ENCODE measurements at regions not wholly inside any gene's neighbourhood (a gene's known extent, or its start where the extent isn't known, plus 50 kb on each side); places are given as distances from the start of the nearest gene placed in this dataset.
"Not testable (repeated sequence)": the region's sequence is repeated elsewhere in the genome, so short reads cannot be mapped to it uniquely, and the experiment has no call there.

DNA sequence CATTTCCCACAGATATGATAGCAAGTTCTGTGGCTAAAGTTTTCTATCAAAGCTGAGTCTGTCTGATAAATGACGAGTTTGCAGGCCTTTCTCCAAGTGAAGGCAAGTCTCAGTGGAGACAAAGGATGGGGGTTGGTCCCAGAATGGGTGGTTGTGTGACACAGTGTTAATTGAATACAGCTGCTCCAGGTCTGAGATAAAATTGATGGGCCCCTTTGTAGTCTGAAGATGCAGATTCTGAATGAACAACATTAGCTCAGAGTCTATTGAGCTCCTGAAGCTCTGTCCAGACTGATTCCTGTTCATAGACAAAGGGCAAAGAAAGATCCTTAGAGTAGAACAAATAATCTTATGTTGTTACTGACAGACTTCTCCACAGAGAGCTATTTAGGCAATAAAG, 296.9 kb upstream of the CYRIA start:
- DNase-seq (ENCODE audit: low spot score), result no peak

DNA sequence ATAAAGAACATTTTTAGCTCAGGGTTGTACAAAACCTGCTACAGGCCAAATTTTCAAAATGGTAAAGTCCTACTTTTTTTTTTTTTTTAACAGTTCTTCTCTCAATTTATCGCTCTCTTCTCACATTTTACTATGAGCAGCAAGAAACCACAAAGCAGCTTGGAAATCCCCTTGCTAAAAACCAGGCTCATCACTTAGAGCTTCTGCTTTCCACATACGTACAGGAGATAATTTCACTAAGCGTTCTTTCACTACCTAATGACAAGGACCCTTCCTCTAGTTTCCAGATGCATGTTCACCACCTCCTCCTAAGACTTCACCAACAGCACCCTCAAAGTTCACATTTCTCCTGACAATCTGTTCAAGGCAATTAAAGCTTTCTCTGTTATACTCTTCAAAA, 294.9 kb upstream of the CYRIA start:
- DNase-seq (ENCODE audit: low spot score), result no peak

DNA sequence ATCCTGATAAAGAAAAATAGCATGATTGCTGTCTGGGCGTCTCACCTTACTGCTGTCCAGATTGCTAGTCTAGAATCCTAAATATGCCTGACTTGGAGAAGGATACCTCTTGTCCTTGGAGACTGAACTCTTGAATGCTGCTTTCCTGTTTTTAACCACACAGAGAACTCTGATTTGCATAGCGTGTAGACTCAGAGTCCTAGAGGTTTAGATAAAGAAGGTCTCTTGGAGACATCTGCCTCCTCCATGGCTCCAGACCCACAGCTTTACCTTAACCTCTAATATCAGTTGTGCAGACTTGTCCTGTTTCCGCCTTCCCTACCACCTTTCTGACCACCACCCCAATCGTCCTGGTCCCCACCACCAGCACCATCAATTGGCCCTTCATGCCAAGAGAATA, 292.6 kb upstream of the CYRIA start:
- no peak for DNase-seq (ENCODE audit: low spot score)

DNA sequence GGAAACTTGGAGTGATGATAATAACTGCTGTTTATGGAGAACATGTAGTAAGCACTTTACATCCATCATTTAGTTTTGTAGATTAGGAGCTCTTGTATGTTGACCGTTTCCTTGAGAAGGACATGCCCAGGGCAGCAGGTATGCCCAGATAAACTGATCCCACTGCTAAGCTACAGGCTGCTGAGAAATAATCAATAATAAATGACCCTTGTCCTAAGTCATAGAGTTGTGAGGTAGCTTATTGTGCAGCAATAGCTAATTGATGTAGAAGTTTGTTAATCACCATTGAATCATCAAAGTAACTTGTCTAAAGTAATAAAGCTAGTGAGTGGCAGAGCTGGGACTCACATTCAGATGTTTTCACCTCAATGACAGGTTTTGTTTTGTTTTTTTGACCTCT, 287.2 kb upstream of the CYRIA start:
- DNase-seq (ENCODE audit: low spot score), result no peak

DNA sequence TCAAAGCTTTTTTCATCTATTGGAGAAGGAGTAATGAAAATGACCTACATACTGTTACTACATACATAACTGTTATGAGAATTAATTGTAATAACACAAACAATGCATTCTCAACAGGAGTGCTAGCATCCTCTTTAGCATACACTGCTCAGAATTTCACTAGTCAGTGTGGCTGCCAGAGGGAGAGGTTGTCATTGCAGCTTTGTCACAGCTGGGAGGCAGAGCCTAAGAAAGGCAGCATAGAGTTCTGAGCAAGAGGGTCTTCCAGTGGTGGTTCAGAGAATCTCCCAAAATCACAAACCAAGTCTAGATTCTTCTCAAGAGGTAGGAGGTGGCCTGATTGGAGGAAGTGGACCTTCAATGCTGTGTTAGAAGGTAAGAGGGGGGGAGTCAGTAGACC, 286.7 kb upstream of the CYRIA start:
- no peak for DNase-seq (ENCODE audit: low spot score)

DNA sequence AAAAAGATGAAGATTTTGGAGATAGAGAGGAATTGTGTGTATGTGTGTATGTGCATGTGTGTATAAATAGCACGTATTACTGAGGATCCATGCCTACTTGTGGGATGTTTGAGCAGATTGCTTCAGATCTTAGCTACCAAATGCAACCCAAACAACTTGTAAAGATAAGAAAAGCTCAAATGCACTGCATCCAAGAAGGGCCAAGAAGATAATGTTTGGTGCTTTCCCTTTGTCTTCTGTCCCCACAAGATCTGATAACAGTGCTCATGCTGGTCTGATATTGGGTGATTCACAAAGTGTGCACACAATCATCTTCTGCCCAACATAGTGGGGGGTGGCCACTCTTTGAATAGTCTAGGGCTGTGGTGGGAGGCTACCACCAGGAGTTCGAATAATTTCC, 284.8 kb upstream of the CYRIA start:
- DNase-seq (ENCODE audit: low spot score), result no peak

DNA sequence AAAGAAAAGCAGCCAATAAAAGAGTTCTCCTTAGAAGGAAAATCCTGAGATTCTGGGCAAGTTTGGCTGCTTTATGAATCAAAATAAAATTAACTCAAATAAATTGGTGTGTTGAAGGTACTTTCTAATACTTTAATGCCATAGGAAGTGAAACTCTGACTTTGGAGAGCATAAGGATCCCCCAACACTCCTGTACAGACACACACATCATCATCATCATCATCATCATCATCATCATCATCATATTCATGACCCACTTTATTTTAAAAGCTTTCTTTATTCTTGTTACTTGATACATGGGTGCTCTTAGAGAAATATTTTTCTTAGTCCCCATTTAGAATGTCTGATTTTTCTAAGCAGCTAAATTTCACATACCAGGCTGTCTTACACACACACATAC, 283.1 kb upstream of the CYRIA start:
- DNase-seq (ENCODE audit: low spot score), result no peak

DNA sequence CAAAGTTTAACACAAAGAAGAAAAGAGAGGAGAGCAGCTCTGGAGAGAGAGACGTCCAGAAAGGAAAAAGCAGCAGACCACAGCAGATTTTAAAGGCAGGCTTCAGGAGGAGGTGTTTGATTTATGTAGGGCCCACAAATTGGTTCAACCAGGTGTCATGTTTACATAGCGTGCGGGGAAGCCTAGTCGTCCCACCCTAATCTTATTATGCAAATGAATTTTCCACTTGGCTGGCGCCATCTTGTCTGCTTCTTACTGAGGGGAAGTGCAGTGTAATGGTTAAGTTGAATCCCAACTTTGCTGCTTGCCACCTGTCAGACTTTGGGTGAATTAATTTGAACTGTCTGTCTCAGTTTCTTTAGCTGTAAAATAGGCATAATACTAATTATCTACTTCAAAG, 282.4 kb upstream of the CYRIA start:
- DNase-seq (ENCODE audit: low spot score), result no peak

DNA sequence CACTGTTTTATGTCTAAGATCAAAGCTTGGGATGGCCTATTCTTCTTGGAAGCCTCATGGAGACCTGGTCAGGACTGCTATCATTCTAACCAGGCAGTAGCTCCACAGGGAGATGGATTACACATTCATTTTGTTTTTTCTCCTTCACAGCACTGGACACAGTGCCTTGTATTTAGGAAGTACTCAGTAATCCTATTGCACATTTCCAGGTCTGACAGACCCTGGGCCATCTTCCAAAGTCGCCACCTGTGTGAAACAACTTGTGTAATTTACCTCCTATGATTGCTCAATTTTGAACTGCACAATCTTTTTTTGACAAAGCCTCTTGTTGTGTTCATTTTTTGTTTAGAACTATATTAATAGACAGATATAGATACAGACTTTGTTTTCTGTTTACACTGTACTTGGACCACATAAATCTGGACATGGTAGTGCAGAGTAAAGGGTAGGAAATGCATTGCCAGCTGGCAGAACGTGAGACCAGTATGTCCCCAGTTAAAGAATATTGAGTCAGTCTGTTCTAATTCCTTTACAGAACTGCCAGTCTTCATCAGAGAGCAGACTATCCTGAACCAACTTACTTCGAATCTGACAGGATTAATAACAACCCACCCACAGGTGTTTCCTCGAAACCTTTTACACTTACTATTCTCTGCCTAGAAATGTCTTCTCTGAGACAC, 277.8 kb upstream of the CYRIA start:
- DNase-seq (ENCODE audit: low spot score), result no peak

DNA sequence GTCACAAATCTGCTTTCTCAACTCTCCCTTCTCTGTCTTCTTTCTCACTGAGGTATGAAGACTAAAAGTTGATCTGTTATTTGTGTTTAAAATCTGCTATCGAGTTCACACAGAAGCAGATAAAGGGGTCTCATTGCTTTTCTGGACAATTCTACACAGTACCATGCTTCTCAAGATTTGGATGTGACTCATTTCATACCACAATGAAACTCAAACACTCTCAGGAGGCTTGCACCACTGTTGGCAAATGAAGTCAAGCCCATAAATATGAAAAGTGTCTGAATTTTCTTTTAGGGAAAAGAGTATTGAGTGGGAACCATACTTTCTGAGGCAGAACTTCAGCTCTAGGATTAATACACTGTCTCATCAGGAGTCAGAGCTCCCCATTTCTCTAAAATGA, 274.6 kb upstream of the CYRIA start:
- no peak for DNase-seq (ENCODE audit: low spot score)

DNA sequence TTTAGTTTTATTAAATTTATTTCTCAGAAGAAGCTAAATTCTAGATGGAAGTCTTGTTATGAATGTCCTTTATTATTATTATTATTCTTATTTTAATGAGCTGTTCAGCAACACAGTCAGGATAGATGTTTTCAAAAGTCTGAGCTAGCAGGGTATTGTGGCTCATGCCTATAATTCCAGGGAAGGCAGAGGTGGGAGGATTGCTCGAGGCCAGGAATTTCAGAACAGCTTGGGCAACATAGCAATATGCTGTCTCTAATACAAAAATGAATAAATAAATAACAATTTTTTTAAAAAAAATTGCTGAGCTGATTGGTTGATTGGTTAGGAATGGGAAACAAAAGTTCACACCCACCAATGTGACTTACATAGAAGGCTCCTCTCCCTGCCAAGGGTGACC, 274.1 kb upstream of the CYRIA start:
- no peak for DNase-seq (ENCODE audit: low spot score)

DNA sequence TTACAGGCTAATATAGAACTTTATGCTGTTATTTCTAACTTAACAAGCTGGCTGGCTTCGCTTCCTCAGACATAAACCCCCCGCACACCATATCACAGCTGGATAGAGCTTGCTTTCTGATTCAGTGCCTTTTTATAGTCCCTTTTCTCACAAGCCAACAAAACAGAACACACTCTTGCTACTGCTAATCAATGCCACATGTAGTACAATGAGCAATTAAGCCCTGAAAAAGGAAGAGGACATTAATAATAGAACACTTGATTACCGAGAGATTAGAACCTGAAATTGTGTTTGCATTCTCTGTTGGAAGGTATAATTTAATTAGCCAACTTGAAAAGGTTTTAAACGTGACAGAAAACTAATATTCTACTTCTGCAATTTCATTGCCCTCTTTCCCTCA, 267.7 kb upstream of the CYRIA start:
- DNase-seq (ENCODE audit: low spot score), result no peak

DNA sequence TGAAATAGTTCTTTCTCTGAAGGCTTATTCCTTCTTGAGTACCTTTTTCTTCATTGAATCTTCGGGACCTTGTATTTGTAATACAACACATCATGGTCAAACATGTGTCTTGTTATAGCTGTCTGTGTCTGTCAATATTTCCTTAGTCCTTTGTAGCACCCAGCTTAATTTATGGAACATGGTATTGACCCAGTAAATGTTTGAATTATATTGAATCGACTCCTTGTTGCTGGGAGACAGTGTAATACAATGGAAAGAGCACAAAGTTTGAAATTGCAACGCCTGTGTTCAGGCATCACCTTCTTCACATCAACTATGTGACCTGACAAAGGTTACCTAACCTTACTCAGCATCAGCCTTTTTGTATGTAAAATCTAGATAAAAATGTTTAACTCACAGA, 267.2 kb upstream of the CYRIA start:
- DNase-seq (ENCODE audit: low spot score), result no peak

DNA sequence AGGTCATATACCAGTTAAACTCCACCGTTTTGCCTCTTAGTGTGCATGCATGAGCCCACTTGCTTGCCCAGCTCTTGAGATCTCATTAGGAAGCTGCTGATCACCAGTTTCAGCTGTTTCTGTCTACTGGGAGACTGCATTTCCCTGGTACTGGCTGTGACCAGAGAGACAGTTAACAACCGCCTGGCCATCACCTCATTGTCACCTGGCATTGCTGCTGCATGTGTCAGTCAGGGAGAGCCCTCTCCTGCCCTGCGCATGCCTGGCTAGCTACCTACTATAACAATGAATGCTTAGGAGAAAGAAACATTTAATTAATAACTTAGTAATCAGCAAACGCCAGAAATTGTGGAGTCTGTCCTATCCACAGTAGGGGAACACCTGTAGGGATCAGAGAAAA, 265.8 kb upstream of the CYRIA start:
- DNase-seq (ENCODE audit: low spot score), result no peak

DNA sequence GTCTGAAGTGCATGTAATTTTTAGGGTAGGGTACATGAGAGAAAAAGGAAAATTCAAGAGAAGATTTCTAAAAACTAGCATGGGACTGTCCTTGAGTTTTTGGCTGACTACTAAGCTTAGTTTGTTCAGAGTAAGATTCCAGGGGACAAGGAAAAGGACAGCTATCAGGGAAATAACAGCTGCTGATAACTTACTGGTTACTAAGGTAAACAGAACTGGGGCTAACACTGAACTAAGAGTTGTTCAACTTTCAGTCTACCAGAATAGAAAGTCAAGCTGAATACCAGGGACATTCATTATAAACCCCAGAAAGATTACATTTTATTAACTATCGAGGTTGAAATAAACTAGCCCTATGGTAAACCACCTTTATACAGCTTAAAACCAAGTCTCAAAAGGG, 261.8 kb upstream of the CYRIA start:
- no peak for DNase-seq (ENCODE audit: low spot score)

DNA sequence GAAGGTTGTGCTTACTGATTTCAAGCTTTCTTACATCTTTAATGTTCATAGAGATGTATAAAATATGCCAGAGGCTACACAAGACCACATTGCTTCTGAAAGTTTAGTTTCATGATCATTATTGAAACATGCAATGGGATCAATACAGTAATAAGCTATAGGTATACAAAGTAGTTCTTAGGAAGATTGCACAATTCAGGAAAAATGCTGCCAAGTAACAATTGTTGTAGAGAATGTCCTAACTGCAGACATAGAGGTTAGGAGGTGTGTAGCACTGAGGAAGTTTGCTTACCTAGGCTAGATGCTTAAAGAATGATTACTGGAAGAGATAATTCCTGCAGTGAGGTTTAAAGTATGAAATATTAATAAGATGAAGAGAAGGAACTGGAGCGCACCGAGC, 259.5 kb upstream of the CYRIA start:
- DNase-seq (ENCODE audit: low spot score), result no peak

DNA sequence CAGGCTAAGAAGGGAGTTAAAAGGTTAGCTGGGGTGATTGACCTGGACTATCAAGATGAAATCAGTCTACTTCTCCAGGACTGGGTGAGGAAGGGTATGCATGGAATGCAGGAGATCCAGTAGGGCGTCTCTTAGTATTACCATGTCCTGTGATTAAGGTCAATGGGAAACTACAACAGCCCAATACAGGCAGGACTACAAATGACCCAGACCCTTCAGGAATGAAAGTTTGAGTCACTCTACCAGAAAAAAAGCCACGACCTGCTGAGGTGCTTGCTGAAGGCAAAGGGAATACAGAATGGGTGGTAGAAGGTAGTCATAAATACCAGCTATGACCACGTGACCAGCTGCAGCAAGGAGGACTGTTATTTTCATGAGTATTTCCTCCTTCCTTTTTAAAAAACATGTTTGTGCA, 249.7 kb upstream of the CYRIA start:
- not testable (repeated sequence) for DNase-seq (ENCODE audit: low spot score)

DNA sequence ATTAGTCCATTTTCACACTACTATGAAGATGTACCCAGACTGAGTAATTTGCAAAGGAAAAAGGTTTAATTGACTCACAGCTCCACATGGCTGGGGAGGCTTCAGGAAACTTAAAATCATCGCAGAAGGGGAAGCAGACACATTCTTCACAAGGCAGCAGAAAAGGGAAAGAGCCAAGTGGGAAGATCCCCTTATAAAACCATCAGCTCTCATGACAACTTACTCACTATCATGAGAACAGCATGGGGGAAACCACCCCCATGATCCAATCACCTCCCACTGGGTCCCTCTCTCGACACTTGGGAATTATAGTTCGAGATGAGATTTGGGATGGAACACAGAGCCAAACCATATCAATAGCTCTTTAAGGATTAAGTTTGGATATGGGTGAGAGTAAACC, 246.1 kb upstream of the CYRIA start:
- no peak for DNase-seq (ENCODE audit: low spot score)

DNA sequence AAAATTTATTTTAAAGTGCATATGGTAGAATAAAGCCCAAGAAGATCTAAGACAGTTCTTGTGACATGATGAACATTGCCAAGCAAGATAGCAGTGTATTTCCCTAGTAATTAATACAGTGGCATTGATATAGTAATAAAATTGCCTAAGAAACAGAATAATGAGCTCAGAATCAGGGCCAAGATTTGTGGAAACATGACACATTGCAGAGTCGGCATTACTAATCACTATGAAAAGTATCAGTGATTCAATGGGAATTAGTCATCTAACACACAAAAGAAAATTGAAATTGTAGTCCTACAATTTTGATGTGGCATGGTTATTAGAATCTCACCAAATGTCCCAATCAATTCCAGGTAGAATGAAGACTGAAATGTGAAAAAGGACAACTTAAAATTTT, 243.0 kb upstream of the CYRIA start:
- DNase-seq (ENCODE audit: low spot score), result no peak

DNA sequence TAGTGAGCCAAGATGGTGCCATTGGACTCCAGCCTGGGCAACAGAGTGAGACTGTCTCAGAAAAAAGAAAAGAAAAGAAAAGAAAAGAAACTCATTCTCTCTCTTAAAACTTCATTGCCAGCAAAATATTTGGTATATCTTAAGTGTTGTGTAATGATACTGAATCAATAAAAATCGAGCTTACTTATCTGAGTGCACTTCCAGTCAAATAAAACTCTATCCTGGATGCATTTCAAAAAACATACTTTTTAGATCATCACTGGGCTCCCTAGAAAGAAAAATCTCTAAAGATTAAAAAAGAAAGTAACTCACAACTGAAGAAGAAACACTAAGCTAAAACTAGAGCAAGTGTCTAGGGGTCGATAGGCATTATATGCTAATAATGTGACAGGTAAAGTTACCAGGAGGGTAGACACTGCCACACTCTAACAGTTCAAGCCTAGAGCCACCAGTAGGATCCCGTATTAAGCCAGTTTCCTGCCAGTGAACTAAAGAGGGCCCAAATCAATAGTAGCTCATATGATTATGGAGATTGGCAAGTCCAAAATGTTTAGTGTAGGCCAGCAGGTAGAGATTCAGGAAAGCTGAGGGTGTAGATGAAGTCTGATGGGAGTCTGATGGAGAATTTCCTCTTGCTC, 242.1 kb upstream of the CYRIA start:
- no peak for DNase-seq (ENCODE audit: low spot score)

DNA sequence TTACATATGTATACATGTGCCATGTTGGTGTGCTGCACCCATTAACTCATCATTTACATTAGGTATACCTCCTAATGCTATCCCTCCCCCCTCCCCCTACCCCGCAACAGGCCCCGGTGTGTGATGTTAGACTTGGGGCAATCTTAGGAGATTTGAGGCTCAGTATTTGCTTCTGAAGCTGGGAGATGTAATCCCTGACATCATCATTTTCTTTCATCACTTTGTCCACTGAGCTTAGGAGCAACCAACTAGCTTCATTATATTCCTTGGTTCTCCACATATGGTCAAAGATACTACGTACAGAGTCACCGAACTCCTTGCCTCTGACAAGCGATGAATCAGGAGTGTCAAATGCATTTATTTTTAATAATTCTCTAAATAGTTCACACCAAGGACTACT, 239.7 kb upstream of the CYRIA start:
- DNase-seq (ENCODE audit: low spot score), result not testable (repeated sequence)

DNA sequence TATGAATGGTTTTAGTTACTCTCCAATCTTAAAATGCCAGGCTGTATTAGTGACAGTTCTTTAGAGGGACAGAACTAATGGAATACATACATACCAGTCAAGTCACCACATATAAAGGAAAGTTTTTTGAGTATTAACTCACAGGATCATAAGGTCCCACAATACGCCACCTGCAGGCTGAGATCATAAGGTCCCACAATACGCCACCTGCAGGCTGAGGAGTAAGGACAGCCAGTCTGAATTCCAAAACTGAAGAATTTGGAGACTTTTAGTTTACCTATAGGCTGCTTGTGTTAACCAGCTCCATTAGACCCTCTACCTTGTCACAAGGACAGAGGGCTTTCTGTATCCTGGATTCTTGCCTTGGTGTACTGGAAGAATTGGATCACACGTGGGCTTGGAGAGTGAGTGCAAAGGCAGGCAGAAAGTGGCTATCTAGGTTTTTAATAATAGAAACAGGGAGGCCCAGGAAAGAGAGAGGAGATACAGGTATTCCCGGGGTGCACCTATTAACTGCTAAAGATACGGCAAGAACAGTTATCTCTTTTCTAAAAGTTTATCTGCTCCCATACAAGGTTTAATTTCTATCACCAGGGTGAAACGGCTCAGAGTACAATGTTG, 234.9 kb upstream of the CYRIA start:
- DNase-seq (ENCODE audit: low spot score), result no peak

DNA sequence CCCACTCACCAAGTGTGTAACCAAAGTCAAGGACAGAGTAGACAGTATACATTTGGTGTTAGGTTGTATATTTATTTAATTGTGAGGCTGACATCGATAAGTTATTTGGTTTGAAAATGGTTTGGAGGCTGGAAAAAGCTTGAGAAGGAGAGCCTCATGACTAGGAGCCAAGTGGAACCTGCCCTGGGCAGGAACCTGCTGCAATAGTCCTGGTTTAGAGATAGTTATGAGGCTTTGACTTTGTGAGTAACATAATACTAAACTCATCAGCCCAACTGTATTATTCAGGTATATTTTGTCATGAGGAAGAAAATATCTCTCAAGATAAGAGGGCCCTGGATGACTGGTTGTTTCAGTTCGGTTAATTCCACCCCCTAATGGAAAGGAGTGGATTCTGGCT, 234.3 kb upstream of the CYRIA start:
- DNase-seq (ENCODE audit: low spot score), result no peak

DNA sequence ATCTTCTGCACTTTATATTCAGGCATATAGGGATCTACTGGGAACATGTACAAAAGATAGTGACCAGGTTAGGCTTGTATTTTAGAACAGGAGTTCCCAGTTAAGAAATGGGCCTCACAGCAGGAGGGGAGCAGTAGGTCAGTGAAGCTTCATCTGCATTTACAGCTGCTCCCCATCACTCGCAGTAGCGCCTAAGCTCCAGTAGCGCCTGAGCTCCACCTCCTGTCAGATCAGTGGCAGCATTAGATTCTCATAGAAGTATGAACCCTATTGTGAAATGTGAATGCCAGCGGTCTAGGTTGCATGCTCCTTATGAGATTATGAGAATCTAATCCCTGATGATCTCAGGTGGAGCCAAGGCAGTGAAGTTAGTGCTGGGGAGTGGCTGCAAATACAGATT, 224.4 kb upstream of the CYRIA start:
- peak; percentile 16 for DNase-seq (ENCODE audit: low spot score)
